GM23338 (cell line): ENCODE measurements at regions not wholly inside any gene's neighbourhood (a gene's known extent, or its start where the extent isn't known, plus 50 kb on each side); places are given as distances from the start of the nearest gene placed in this dataset.

Experiments
- ATAC-seq: fragments of 200-7000 bp; cut with Tn5 transposase; 3 replicates; pipeline ENCODE4 v1.9.1; 2020
- DNase-seq: peaks from one replicate; pipeline ENCODE4 v3.0.0-alpha.2; 2015; ENCODE audit warnings: low spot score
- H2AFZ ChIP-seq: fragments of 200-600 bp; sonication (generic); 2 replicates; pipeline ENCODE4 v1.8.0; 2016; ENCODE audit warnings: antibody characterized with exemption, mild to moderate bottlenecking, moderate library complexity
- H3F3A ChIP-seq: fragments of 200-600 bp; sonication (generic); replicated peaks from 2 replicates; pipeline ENCODE4 v1.8.0; 2017; ENCODE audit warnings: antibody characterized with exemption, mixed run types, low read depth
- H3K27ac ChIP-seq: fragments of 200-600 bp; sonication (generic); 2 replicates; pipeline ENCODE4 v1.6.1; 2016; ENCODE audit warnings: low read depth
- H3K27me3 ChIP-seq: fragments of 200-600 bp; sonication (generic); 2 replicates; pipeline ENCODE4 v1.8.0; 2016; ENCODE audit warnings: mild to moderate bottlenecking, mixed run types, moderate library complexity; ENCODE audit not compliant: insufficient read depth
- H3K36me3 ChIP-seq: fragments of 200-600 bp; sonication (generic); 2 replicates; pipeline ENCODE4 v1.8.0; 2016; ENCODE audit warnings: mild to moderate bottlenecking; ENCODE audit not compliant: insufficient read depth
- H3K4me1 ChIP-seq: fragments of 200-600 bp; sonication (generic); 2 replicates; pipeline ENCODE4 v1.8.0; 2016; ENCODE audit warnings: mild to moderate bottlenecking, moderate library complexity; ENCODE audit not compliant: insufficient read depth
- H3K4me2 ChIP-seq: fragments of 200-600 bp; sonication (generic); 2 replicates; pipeline ENCODE4 v1.7.1; 2017; ENCODE audit warnings: mixed run types
- H3K4me3 ChIP-seq: fragments of 200-600 bp; sonication (generic); 2 replicates; pipeline ENCODE4 v1.6.1; 2016; ENCODE audit warnings: mixed run types
- H3K79me2 ChIP-seq: fragments of 200-600 bp; sonication (generic); replicated peaks from 2 replicates; pipeline ENCODE4 v1.8.0; 2017; ENCODE audit warnings: mild to moderate bottlenecking; ENCODE audit not compliant: insufficient read depth
- H3K9me2 ChIP-seq: fragments of 200-600 bp; sonication (generic); 2 replicates; pipeline ENCODE4 v1.8.0; 2017; ENCODE audit not compliant: insufficient read depth
- H4K20me1 ChIP-seq: fragments of 200-600 bp; sonication (generic); replicated peaks from 2 replicates; pipeline ENCODE4 v1.8.0; 2017; ENCODE audit warnings: mild to moderate bottlenecking; ENCODE audit not compliant: insufficient read depth
- H3K27ac Mint-ChIP-seq: 2 replicates; pipeline ENCODE4 v1.8.0; 2020; ENCODE audit warnings: inconsistent platforms, mild to moderate bottlenecking, moderate library complexity, mixed read lengths
- H3K27me3 Mint-ChIP-seq: 3 replicates; pipeline ENCODE4 v1.8.0; 2022; ENCODE audit warnings: low read depth, mild to moderate bottlenecking, moderate library complexity, mixed read lengths, inconsistent platforms; ENCODE audit not compliant: insufficient read depth, poor library complexity
- H3K36me3 Mint-ChIP-seq: 3 replicates; pipeline ENCODE4 v1.8.0; 2021; ENCODE audit warnings: low read depth, mild to moderate bottlenecking, inconsistent platforms, moderate library complexity, mixed read lengths
- H3K4me1 Mint-ChIP-seq: 3 replicates; pipeline ENCODE4 v1.8.0; 2020; ENCODE audit warnings: mild to moderate bottlenecking, inconsistent platforms, mixed read lengths
- H3K4me3 Mint-ChIP-seq: 3 replicates; pipeline ENCODE4 v1.8.0; 2021; ENCODE audit warnings: moderate library complexity, mild to moderate bottlenecking, inconsistent platforms, mixed read lengths
- H3K9me3 Mint-ChIP-seq: 3 replicates; pipeline ENCODE4 v1.8.0; 2020; ENCODE audit warnings: moderate library complexity, mild to moderate bottlenecking, inconsistent platforms, mixed read lengths
- EZH2 ChIP-seq: fragments of 200-600 bp; sonication (generic); IDR thresholded peaks from one replicate; pipeline ENCODE4 v1.8.0; 2017; ENCODE audit warnings: antibody characterized with exemption, mild to moderate bottlenecking, low read depth; ENCODE audit not compliant: unreplicated experiment
- EZH2phosphoT487 ChIP-seq: fragments of 200-600 bp; sonication (generic); IDR thresholded peaks from one replicate; pipeline ENCODE4 v1.8.1; 2018; ENCODE audit warnings: antibody characterized with exemption; ENCODE audit not compliant: unreplicated experiment
- POLR2AphosphoS5 ChIP-seq: IDR thresholded peaks from 2 replicates; pipeline ENCODE4 v1.6.1; 2016; ENCODE audit warnings: antibody characterized with exemption, low read depth
- STAT1 ChIP-seq: IDR thresholded peaks from one replicate; pipeline ENCODE4 v1.6.1; 2016; ENCODE audit warnings: antibody characterized with exemption; ENCODE audit not compliant: unreplicated experiment
- ZNF114 ChIP-seq: fragments of 250-450 bp; sonication (Bioruptor Pico); IDR thresholded peaks from 2 replicates; pipeline ENCODE4 v1.5.0; 2020; ENCODE audit warnings: mild to moderate bottlenecking, moderate library complexity
- TF ChIP-seq, protein P1 (sequence below), 2 experiments: fragments of 200-600 bp in 1 of 2; sonication (generic) in 1 of 2; conservative IDR thresholded peaks; 2 replicates each; pipeline versions ENCODE4 v1.5.1 to v1.6.1; 2016 to 2017; ENCODE audit warnings: antibody characterized with exemption in 2 of 2, low read depth in 2 of 2, mild to moderate bottlenecking in 2 of 2, moderate library complexity in 1 of 2
- TF ChIP-seq, protein P2 (sequence below): IDR thresholded peaks from one replicate; pipeline ENCODE4 v1.6.1; 2018; ENCODE audit warnings: antibody characterized with exemption; ENCODE audit not compliant: unreplicated experiment
- TF ChIP-seq, protein P3 (sequence below): fragments of 250-450 bp; sonication (Bioruptor Pico); IDR thresholded peaks from 2 replicates; pipeline ENCODE4 v1.5.0; 2020; ENCODE audit warnings: mild to moderate bottlenecking, moderate library complexity

GRCh38 chr10:81479316-81479715, 395.7 kb upstream of the NRG3 start:
- H3K4me3 Mint-ChIP-seq: no peak overlapping the region
- Histone ChIP-seq H3K4me2 (no peak overlapping the region), H3K4me1 (no peaks in the 10 kb centered on the region), H3K4me3 (no peak overlapping the region), H3F3A (no peaks in the 10 kb centered on the region), H3K79me2 (no peaks in the 10 kb centered on the region), H4K20me1 (no peaks in the 10 kb centered on the region), H3K9me2 (no peaks in the 10 kb centered on the region), H3K27ac (no peak overlapping the region), H3K27me3 (no peaks in the 10 kb centered on the region), H2AFZ (no peak overlapping the region), H3K36me3 (no peaks in the 10 kb centered on the region)
- TF ChIP-seq POLR2AphosphoS5: no peak
- TF ChIP-seq, protein P1, sequence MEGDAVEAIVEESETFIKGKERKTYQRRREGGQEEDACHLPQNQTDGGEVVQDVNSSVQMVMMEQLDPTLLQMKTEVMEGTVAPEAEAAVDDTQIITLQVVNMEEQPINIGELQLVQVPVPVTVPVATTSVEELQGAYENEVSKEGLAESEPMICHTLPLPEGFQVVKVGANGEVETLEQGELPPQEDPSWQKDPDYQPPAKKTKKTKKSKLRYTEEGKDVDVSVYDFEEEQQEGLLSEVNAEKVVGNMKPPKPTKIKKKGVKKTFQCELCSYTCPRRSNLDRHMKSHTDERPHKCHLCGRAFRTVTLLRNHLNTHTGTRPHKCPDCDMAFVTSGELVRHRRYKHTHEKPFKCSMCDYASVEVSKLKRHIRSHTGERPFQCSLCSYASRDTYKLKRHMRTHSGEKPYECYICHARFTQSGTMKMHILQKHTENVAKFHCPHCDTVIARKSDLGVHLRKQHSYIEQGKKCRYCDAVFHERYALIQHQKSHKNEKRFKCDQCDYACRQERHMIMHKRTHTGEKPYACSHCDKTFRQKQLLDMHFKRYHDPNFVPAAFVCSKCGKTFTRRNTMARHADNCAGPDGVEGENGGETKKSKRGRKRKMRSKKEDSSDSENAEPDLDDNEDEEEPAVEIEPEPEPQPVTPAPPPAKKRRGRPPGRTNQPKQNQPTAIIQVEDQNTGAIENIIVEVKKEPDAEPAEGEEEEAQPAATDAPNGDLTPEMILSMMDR (conservative IDR thresholded peaks at IDR 0.05; ENCODE audit: low read depth in 2 of 2): peak in 1 of 2 experiments; percentile 43; a peak in 3 of 4 replicates
- H3K36me3 Mint-ChIP-seq: no peaks in the 10 kb centered on the region
- no peaks in the 10 kb centered on the region for H3K27me3 Mint-ChIP-seq
- H3K4me1 Mint-ChIP-seq: no peaks in the 10 kb centered on the region; the same call in 2 of the 3 replicates
- no peak overlapping the region for H3K27ac Mint-ChIP-seq
- peak; percentile 79 for ATAC-seq
- H3K9me3 Mint-ChIP-seq: no peaks in the 10 kb centered on the region; the same call in 2 of the 3 replicates
- peak; percentile 45 for DNase-seq

- H3K9me3 Mint-ChIP-seq: peaks cover 3% of the 10 kb centered on the region; the same call in 2 of the 3 replicates
- H3K27me3 ChIP-seq: no peaks in the 10 kb centered on the region
- no peak overlapping the region for H2AFZ ChIP-seq
- no peaks in the 10 kb centered on the region for H3K36me3 ChIP-seq
- ATAC-seq (no peak), DNase-seq (no peak)
- H3K4me2 ChIP-seq: no peak overlapping the region
- H3K4me3 Mint-ChIP-seq: no peak overlapping the region
- no peaks in the 10 kb centered on the region for H3K27me3 Mint-ChIP-seq
- H3K4me1 ChIP-seq: peaks cover 4% of the 10 kb centered on the region; the same call in 1 of the 2 replicates
- H3K9me2 ChIP-seq: peaks cover 8% of the 10 kb centered on the region; the same call in 1 of the 2 replicates
- no peaks in the 10 kb centered on the region; the same call in 2 of the 3 replicates for H3K4me1 Mint-ChIP-seq
- H3K27ac Mint-ChIP-seq: no peak overlapping the region
- no peaks in the 10 kb centered on the region for H3K36me3 Mint-ChIP-seq
- no peak overlapping the region for H3K27ac ChIP-seq
- H3K4me3 ChIP-seq: no peak overlapping the region
- no peaks in the 10 kb centered on the region for H3F3A ChIP-seq
- H4K20me1 ChIP-seq: no peaks in the 10 kb centered on the region
- H3K79me2 ChIP-seq: no peaks in the 10 kb centered on the region
- TF ChIP-seq, protein P1 (conservative IDR thresholded peaks at IDR 0.05; ENCODE audit: low read depth in 2 of 2): no peak
- TF ChIP-seq EZH2: no peak
- no peak for TF ChIP-seq ZNF114
- TF ChIP-seq, protein P2, sequence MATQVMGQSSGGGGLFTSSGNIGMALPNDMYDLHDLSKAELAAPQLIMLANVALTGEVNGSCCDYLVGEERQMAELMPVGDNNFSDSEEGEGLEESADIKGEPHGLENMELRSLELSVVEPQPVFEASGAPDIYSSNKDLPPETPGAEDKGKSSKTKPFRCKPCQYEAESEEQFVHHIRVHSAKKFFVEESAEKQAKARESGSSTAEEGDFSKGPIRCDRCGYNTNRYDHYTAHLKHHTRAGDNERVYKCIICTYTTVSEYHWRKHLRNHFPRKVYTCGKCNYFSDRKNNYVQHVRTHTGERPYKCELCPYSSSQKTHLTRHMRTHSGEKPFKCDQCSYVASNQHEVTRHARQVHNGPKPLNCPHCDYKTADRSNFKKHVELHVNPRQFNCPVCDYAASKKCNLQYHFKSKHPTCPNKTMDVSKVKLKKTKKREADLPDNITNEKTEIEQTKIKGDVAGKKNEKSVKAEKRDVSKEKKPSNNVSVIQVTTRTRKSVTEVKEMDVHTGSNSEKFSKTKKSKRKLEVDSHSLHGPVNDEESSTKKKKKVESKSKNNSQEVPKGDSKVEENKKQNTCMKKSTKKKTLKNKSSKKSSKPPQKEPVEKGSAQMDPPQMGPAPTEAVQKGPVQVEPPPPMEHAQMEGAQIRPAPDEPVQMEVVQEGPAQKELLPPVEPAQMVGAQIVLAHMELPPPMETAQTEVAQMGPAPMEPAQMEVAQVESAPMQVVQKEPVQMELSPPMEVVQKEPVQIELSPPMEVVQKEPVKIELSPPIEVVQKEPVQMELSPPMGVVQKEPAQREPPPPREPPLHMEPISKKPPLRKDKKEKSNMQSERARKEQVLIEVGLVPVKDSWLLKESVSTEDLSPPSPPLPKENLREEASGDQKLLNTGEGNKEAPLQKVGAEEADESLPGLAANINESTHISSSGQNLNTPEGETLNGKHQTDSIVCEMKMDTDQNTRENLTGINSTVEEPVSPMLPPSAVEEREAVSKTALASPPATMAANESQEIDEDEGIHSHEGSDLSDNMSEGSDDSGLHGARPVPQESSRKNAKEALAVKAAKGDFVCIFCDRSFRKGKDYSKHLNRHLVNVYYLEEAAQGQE: no peak
- no peak for TF ChIP-seq EZH2phosphoT487
- no peak for TF ChIP-seq STAT1
- TF ChIP-seq, protein P3, sequence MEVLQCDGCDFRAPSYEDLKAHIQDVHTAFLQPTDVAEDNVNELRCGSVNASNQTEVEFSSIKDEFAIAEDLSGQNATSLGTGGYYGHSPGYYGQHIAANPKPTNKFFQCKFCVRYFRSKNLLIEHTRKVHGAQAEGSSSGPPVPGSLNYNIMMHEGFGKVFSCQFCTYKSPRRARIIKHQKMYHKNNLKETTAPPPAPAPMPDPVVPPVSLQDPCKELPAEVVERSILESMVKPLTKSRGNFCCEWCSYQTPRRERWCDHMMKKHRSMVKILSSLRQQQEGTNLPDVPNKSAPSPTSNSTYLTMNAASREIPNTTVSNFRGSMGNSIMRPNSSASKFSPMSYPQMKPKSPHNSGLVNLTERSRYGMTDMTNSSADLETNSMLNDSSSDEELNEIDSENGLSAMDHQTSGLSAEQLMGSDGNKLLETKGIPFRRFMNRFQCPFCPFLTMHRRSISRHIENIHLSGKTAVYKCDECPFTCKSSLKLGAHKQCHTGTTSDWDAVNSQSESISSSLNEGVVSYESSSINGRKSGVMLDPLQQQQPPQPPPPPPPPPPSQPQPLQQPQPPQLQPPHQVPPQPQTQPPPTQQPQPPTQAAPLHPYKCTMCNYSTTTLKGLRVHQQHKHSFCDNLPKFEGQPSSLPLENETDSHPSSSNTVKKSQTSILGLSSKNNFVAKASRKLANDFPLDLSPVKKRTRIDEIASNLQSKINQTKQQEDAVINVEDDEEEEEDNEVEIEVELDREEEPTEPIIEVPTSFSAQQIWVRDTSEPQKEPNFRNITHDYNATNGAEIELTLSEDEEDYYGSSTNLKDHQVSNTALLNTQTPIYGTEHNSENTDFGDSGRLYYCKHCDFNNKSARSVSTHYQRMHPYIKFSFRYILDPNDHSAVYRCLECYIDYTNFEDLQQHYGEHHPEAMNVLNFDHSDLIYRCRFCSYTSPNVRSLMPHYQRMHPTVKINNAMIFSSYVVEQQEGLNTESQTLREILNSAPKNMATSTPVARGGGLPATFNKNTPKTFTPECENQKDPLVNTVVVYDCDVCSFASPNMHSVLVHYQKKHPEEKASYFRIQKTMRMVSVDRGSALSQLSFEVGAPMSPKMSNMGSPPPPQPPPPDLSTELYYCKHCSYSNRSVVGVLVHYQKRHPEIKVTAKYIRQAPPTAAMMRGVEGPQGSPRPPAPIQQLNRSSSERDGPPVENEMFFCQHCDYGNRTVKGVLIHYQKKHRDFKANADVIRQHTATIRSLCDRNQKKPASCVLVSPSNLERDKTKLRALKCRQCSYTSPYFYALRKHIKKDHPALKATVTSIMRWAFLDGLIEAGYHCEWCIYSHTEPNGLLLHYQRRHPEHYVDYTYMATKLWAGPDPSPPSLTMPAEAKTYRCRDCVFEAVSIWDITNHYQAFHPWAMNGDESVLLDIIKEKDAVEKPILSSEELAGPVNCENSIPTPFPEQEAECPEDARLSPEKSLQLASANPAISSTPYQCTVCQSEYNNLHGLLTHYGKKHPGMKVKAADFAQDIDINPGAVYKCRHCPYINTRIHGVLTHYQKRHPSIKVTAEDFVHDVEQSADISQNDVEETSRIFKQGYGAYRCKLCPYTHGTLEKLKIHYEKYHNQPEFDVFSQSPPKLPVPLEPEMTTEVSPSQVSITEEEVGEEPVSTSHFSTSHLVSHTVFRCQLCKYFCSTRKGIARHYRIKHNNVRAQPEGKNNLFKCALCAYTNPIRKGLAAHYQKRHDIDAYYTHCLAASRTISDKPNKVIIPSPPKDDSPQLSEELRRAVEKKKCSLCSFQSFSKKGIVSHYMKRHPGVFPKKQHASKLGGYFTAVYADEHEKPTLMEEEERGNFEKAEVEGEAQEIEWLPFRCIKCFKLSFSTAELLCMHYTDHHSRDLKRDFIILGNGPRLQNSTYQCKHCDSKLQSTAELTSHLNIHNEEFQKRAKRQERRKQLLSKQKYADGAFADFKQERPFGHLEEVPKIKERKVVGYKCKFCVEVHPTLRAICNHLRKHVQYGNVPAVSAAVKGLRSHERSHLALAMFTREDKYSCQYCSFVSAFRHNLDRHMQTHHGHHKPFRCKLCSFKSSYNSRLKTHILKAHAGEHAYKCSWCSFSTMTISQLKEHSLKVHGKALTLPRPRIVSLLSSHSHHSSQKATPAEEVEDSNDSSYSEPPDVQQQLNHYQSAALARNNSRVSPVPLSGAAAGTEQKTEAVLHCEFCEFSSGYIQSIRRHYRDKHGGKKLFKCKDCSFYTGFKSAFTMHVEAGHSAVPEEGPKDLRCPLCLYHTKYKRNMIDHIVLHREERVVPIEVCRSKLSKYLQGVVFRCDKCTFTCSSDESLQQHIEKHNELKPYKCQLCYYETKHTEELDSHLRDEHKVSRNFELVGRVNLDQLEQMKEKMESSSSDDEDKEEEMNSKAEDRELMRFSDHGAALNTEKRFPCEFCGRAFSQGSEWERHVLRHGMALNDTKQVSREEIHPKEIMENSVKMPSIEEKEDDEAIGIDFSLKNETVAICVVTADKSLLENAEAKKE: no peak
Measured at GRCh38 chr10:81496626-81497025, 378.4 kb upstream of the NRG3 start.
